HG02970 (cell line): ENCODE measurements at regions not wholly inside any gene's neighbourhood (a gene's known extent, or its start where the extent isn't known, plus 50 kb on each side); places are given as distances from the start of the nearest gene placed in this dataset.
"Not testable (repeated sequence)": the region's sequence is repeated elsewhere in the genome, so short reads cannot be mapped to it uniquely, and the experiment has no call there.

ENCODE experiments used
- ATAC-seq: cut with Tn5 transposase; IDR thresholded peaks from one replicate; pipeline ENCODE4 v1.9.1; 2021; ENCODE audit warnings: mild to moderate bottlenecking, moderate library complexity, moderate number of reproducible peaks; ENCODE audit not compliant: unreplicated experiment, low FRiP score

DNA sequence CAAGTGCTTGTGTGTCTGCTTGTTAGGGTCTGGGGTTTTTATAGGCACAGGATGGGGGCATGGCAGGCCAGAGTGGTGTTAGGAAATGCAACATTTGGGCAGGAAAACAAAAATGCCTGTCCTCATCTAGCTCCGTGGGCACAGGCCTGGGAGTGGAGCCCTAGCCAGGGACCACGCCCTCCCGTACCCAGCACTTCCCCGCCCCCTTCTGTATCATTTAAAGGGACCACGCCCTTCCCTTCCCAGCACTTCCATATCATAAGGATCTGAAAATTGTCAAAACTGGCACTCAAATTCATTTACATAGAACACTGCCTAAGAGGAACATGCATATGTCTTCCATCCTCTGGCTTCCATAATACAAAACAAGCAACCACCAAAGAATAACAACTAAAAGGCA is 185.8 kb downstream of the B3GLCT start:
- no peak for ATAC-seq

DNA sequence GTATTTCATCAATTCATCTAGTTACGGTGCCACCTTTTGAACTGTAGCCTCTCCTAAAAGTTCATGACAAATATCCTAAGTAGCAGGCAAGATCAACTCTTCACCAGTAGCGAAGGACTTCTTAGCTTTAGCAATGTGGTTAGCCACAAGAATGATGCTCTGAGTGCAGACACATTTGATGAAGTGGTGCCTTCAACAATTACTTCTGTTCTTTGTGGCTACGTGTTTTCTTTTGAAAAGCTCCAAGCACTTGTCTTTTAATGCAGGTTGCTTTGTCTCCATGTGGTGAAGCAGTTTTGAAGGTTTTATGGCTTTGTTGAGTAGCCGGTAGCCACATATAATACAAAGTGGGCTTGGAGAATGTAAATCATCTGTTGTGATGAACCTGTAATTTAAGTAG is 194.7 kb downstream of the B3GLCT start:
- no peak for ATAC-seq

DNA sequence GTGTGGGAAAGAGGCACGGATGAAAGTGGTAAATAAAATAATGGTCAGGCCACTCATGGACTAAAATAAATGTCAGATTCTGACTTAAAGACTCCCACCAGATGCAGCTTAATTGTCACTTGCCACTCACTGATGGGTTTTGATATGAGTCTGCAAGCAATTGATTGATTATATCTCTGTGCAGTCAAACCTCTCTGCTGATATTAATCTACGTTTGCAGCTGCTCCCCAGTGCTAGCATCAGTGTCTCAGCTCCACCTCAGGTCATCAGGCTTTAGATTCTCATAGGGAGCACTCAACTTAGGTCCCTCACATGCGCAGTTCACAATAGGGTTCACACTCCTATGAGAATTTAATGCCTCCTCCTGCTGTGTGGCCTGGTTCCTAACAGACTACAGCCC is 195.3 kb downstream of the B3GLCT start:
- no peak for ATAC-seq

DNA sequence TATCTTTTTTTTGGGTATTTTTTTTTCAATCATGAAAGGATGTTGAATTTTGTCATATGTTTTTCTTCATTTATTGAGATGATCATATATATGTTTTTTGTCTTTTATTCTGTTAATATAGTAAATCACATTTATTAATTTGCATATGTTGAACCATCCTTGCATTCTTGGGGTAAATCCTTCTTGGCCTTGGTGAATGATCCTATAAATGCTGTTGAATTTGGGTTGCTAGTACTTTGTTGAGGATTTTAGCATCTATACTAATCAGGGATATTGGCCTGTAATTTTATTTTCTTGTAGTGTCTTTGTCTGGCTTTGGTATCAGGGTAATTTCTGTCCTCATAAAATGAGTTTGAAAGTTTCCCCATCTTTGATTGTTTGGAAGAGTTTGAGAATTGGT is 199.9 kb downstream of the B3GLCT start:
- ATAC-seq = no peak

DNA sequence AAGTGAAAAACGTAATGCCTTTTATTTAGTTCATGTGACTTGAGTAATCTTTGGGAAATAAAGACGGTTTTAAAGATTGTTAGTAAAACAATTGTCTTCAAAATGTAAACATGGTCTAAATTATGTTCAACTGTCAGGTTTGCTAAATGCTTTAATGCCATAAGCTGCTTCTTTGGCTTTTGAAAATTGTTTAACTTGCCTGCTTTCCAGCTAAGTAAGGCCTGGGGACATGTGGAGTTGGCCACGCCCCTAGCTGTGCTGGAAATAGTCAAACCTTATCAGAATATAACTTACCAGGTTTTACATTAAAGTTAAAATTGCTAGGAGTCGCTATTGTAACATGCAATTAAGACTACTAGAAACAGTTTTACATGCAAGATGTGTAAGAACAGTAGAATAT is 203.9 kb downstream of the B3GLCT start:
- not testable (repeated sequence) for ATAC-seq

DNA sequence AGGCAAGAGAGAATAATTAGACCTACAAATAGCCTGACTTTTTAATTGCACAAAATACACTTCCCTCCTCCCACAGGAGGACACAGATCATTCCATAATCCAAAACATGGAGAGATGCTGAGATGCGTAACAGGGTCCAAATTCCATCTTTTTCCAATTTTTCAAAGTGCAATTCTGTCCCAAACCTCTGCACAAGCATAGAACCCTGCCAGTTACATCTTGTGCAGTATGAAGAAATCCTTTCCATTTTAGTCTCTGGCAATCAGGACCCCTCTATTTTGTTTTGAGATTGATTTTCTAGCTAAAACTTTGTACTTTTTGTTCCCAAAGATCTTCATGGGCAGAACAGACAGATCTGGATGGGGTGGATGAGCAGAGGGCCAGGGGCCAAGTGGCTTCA is 209.2 kb downstream of the B3GLCT start:
- ATAC-seq = no peak

DNA sequence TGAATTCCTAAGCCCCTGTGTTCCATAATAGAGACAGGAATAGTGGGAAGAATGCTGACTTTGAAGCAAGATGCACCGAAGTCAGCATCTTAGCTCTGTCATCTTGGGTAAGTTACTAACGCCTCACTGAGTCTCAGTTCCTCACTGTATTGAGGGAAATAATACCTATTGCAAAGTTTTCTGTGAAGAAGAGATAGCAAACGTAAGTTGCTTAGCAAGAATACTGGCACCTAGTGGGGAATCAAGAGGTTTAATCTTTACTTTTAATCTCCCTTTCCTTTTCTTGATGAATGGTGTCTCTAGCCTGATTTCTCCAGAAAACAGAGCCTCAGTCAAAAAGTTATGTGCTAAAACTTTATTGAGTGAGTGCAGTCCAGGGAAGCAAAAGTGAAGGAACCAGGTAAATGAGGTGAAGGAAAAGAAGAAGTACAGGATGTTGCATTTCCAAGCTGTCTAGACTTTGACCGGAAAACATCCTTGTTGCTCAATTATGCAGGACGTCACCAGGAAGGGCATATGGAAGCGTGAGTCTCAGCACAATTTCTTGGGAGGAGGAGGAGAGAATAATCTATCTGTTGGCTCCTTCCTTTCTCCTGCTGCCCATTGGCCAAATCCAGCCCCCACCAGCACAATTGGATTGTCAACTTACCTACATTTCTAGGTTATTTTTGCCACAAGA is 210.0 kb downstream of the B3GLCT start:
- ATAC-seq = no peak

DNA sequence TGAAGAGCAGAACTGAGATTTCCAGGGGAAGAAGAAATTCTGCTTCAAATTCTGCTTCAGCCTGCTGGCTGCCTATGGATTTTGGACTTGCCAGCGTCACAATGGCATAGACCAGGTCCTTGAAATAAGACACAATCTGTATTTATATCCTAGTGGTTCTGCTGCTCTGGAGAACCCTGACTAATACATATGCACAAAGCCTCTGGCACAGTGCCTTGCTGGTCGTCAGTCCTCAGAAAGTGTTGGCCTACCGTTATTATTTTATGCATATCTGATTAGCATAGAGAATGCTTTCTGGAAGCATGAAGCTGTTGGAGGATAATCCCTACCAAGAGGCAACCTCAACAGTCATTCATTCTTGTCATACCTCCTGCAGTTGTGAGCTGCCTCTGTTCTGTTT is 213.7 kb downstream of the B3GLCT start:
- no peak for ATAC-seq

DNA sequence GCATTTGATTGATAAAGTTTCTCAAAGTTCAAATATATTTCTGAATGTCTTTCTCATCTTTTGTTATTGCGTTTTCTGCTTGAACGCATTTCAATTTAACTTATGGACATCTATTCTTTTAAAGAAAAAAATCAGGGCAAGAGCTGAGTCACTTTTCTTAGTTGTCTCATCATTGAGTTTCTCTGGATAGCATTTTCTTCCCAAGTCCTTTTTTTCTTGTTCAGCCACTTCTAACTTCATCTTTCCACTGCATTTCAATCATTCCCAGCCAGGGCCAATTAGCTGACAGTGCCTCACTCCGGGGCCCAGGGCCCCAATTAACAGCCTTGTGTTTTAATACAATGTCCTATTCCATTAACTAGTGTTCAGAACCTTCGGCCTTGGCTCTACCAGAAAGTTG is 216.3 kb downstream of the B3GLCT start:
- no peak for ATAC-seq

DNA sequence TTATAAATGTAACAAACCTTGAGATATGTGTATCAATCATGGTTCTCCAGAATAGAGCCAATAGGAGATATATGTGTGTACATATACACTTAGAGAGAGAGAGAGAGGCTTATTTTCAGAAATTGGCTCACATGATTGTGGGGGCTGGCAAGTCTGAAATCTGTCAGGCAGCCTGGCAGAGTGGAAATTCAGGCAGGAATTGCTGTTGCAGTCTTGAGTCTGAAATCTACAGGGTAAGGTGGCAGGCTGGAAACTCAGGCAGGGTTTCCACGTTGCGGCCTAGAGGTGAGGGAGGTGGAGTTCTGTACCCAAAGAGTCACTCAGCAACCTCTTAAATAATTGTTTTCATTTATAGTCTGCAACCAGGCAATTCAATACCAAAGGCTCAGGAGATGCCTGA is 218.4 kb downstream of the B3GLCT start:
- ATAC-seq = no peak

DNA sequence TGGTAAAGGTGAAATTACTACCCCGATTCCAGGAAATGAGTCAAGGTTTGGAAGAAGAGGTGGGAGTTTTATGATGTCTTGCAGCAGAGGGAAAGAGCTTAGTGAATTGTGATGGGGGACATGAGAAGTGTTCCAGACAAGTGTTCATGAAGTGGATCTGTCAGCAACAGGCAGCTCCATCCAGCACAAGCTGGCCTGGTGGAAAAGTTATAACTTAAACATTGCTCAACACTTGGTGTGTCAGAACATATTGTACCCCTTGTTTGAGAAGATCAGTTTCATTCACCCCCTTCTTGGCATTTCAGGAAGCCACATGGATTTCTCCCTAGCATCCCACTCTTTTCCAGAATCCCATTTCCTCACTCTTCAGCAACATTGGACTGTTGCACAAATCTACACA is 222.0 kb downstream of the B3GLCT start:
- no peak for ATAC-seq

DNA sequence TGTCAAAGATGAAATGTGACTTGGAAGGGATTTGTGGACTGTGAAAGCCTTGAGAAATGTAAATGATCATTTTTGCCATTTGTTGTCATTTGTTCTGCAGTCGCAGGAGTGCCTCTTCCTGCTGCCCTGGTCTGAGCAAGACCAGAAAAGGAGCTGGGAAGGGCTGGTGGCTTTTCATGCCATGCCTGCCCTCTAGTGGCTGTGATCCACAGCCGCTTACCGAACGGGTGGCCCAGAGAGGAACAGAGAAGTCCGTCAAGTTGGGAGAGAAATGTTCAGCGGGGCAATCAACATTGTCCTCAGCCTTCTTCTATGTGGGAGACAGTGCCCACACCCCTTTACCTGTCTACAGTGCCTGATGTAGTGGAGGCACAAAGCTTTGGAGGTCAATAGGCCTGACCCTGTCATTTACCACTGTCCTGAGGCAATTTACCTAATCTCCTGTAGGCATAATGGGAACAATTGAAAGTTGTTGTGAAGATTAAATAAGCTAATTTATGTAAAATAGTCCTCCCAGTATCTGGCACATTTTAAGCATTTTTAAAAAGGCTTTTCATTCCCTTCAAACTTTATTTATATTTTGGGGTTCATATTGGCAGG is 224.5 kb downstream of the B3GLCT start:
- peak; percentile 92 for ATAC-seq

DNA sequence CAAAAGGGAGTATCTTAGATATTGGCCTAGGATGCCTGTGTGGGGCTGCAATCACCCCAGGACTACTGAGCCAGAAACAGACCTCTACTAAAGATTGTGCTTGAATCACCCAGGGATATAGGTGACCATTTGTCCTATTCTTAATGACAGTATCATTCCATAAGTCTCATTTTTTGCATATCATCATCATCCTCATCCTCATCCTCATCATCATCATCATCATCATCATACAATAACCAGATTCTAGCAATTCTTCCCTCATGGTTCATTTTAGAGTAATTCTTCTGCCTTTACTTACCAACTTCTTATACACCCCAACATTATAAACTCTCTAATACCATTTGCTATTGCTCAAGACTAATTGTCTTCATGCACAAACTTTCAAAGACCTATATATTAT is 226.6 kb downstream of the B3GLCT start:
- ATAC-seq = no peak

DNA sequence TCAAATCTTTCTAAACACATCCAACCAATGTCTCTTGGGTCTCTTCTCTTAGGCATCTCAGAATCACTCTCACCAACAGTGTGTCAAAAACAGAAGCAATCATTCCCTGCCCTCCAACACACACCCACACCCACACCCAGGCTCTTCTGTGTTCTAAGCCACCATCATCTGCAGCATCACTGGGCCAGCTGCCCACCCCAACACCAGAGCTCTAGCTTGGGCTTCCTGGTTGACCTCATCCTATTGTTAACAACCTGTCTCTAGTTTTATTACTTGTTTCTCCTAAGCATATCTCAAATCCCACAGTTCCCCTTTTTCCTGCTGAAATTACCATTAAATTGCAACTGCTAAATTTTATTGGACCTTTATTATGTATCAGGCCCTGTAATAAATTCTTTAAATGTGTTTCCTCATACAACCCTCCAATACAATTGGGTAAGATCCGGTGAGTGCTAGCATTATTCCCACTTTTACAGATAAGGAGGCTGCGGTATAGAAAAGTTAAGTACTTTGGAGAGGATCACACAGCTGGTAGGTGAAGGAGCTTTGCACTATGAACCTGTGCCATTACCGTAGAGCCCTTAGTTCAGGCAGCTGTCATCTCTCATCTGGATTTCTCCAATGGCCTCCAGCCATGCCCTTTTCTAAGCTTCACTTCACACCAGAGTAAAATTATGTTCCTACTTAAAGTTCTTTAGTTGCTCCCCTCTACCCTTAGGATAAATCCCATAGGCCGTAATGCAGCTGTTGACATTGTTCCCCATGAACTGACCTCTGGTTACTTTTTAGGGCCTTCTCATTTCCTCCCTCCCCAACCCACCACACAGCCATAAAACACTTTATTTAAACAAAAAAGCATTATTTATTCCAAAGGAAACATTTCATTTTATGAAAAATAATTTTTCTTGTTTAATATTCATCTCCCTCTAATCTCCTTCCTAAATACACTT is 227.7 kb downstream of the B3GLCT start:
- ATAC-seq = no peak

DNA sequence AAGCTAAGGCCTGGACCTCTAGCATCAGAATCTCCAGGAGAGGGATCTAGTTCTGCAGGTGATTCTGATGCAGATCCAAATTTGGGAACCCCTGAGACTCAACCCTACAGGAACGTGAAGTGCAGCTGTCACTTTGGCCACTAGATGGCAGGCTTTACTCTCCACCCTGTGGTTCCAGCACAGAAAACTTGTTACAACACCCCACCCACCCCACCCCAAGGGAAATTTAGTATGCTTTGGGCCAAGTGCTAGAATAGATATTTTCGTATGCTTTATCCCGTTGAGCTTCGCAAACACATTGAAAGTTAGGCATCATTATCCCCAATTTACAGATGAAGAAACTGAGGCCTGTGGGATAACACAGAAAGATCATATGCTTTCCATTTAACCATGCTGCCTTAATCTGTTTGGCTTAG is 232.0 kb downstream of the B3GLCT start:
- no peak for ATAC-seq

DNA sequence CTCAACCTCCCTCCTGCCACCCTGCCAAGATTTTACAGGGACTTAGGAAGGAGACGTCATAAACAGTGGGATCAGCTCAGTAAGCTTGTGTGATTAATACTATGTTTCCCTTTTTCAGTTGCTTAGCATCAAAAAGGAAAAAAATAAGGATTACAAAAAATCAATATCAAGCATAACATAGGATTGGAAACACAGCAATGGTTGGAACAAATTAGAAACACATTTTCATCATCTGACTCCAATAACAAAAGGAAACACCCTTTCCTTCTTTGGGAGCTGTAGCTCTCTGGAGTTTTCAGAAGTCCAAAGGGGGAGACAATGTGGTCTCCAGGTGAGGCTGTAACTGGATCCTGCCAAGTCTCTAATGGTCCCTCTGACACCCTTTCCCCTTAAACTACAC is 233.4 kb downstream of the B3GLCT start:
- ATAC-seq = no peak

DNA sequence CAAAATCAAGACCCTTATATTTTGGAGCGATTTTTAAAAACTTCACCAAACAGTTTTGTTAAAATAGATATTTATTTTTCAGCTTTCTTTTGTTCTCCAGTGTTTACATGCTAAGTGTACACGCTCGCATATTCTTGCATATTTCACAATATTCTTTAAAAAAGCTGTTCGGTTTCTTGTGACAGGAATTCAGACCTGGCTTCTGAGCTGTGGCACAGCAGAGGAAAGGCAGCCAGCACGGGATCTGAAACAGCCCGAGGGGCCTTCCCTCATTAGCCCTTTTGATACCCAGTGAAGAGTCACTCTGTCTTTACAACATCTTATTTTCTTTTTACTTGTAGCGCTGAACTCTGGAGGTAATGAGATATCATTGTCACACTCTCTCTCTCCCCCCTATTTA is 234.0 kb downstream of the B3GLCT start:
- no peak for ATAC-seq

DNA sequence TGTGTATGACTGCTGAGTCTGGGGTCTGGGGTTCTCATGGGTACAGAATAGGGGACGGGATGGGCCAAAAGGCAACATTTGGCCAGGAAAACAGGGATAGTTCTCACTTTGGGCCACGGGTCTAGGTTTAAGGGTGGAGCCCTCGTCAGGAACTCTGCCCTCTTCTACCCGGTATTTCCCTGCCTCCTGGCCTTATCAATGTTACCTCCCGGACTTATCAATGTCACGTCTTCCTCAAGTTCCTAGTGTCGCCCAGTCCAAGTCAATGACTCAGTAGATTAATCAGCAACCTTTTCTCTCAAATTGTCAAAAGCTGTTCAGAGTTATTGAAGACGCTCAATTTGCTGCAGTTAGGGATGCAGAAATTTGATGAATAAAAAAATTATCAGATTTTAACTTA is 234.8 kb downstream of the B3GLCT start:
- ATAC-seq = no peak

DNA sequence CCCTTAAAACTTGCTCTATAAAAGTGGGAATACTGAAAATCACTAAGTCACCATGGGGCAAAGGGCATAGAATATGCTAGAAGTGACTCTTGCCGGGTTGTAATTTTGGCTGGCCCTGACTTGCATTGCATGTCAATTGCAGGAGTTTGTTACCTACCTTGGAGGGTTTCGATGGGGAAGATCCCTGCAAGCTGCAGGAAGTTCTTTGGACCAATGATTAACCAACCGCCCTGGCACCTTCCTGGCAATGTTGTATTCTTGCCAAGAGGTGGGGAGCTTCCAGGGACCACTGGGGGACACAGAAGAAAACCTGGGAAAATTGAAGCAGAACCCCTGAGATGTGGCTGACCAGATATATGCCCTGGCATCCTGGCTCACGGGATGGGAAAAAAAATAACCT is 235.8 kb downstream of the B3GLCT start:
- ATAC-seq = no peak

DNA sequence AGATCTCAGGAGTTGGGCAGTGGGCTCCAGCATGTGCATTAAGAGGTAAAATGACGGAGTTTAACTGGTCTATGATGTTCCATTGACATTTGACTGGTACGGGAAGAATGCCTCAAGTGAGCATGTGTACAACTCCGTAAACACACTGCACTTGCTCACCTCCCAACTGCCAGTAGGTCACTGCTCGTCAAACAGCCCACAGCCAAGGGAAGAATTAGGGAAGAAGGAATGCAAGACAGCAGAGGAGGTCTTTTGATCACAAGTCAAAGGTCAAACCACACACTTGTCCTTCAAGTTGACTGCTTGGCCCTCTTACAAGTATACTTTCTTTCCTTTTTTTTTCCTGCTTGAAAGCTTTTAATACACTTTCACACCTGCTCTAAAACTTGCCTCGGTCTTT is 236.7 kb downstream of the B3GLCT start:
- no peak for ATAC-seq

DNA sequence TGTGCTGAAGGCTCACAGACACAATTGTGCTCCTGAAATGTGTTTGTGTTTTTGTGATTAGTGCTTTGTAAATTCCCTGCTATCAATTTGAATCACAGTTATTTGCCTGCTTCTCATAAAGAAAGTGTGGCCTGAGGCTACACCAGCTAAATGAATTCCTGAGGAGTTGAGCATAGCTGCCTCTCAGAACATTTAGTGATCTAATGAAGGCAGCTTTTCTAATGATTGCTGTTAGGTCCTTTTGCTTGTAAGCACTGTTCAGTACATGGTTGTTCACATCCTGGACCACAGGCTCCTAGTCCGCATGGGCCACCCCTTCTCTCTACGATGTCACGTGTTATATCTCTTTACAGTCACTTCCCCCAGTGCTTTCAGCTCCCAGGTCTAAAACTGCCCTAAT is 238.2 kb downstream of the B3GLCT start:
- ATAC-seq = no peak

DNA sequence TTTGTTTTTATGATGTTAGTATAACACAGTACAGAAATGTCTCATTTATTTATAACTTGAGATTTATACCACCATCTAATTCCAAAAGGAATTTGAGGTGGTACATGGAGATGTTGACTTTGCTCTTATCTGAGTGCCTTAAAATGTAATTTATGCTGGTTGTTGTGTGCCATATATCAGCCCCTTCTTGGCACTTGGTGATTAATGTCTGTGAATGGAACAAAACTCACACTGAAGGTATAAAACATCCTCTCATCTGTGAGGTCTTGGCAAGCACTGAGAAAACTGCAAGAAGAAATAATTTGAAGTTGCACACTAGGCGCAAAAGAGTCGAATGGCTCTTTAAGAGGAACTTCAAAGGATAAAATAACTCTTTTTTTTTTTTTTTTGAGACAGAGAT is 240.4 kb downstream of the B3GLCT start:
- no peak for ATAC-seq
